ENCODE measurements at regions not wholly inside any gene's neighbourhood (a gene's known extent, or its start where the extent isn't known, plus 50 kb on each side); places are given as distances from the start of the nearest gene placed in this dataset.

- Histone ChIP-seq H3K9me3 (ENCODE audit: control insufficient read depth, low read length) (peaks cover 6% of the 10 kb centered on the region), H2BK120ac (ENCODE audit: low read depth, low read length) (no peak overlapping the region)
- WGBS: 51% methylated on average over 2 of the region's 2 CpGs
Observed at GRCh38 chr10:117899181-117899683, 147.5 kb downstream of the RAB11FIP2 start.

GRCh38 chr10:117900280-117900679 is 146.5 kb downstream of the RAB11FIP2 start:
- Histone ChIP-seq H2AFZ (ENCODE audit: low read depth, low read length) (no peak overlapping the region), H4K91ac (ENCODE audit: low read length) (no peak overlapping the region), H3K79me1 (replicated peaks; ENCODE audit: low read length, poor library complexity, severe bottlenecking) (no peaks in the 10 kb centered on the region), H3K9me3 (ENCODE audit: control insufficient read depth, low read length) (peaks cover 3% of the 10 kb centered on the region), H3K4me3 (ENCODE audit: insufficient read depth in 1 of 2, low read depth in 1 of 2, low read length in 2 of 2) (no peak overlapping the region), H2BK15ac (ENCODE audit: low read depth, poor library complexity, severe bottlenecking) (no peak overlapping the region), H3K9ac (ENCODE audit: low read length) (no peak overlapping the region), H3K4ac (ENCODE audit: low read depth in 1 of 2, low read length in 2 of 2) (no peak overlapping the region), H2BK5ac (ENCODE audit: low read depth, low read length, poor library complexity, severe bottlenecking) (no peak overlapping the region), H3K36me3 (ENCODE audit: control insufficient read depth in 1 of 2, insufficient read depth in 2 of 2, low read depth in 1 of 2, low read length in 2 of 2) (no peaks in the 10 kb centered on the region), H2AK5ac (ENCODE audit: low read length, severe bottlenecking) (no peak overlapping the region), H3K18ac (ENCODE audit: low read depth in 1 of 2, low read length in 2 of 2) (no peak overlapping the region), H3K23ac (ENCODE audit: low read length in 2 of 2) (no peak overlapping the region), H4K8ac (ENCODE audit: low read length) (no peak overlapping the region), H2BK12ac (ENCODE audit: low read length in 2 of 2) (no peak overlapping the region), H3K4me1 (ENCODE audit: control insufficient read depth, insufficient read depth, low read depth, low read length) (no peaks in the 10 kb centered on the region), H3K27me3 (ENCODE audit: control insufficient read depth in 1 of 2, insufficient read depth in 1 of 2, low read length in 2 of 2) (peaks cover 0 to 14% of the 10 kb centered on the region in 2 experiments), H3K14ac (ENCODE audit: low read length in 2 of 2) (no peak overlapping the region), H3K27ac (ENCODE audit: low read length, poor library complexity, severe bottlenecking) (no peak overlapping the region), H3K4me2 (ENCODE audit: low read length, poor library complexity, severe bottlenecking) (no peak overlapping the region), H2BK120ac (ENCODE audit: low read depth, low read length) (no peak overlapping the region)
- no peak for DNase-seq
- WGBS: 75% methylated on average over 3 of the region's 3 CpGs

More at GRCh38 chr10:117899181-117899683, 147.5 kb downstream of the RAB11FIP2 start:
- no peaks in the 10 kb centered on the region for H3K36me3 ChIP-seq (ENCODE audit: control insufficient read depth in 1 of 2, insufficient read depth in 2 of 2, low read depth in 1 of 2, low read length in 2 of 2)
- no peak overlapping the region for H3K4me3 ChIP-seq (ENCODE audit: insufficient read depth in 1 of 2, low read depth in 1 of 2, low read length in 2 of 2)
- no peak overlapping the region for H3K4me2 ChIP-seq (ENCODE audit: low read length, poor library complexity, severe bottlenecking)
- H3K4ac ChIP-seq (ENCODE audit: low read depth in 1 of 2, low read length in 2 of 2): no peak overlapping the region
- H3K14ac ChIP-seq (ENCODE audit: low read length in 2 of 2): no peak overlapping the region
- no peaks in the 10 kb centered on the region for H3K4me1 ChIP-seq (ENCODE audit: control insufficient read depth, insufficient read depth, low read depth, low read length)
- no peak overlapping the region for H4K91ac ChIP-seq (ENCODE audit: low read length)
- no peak overlapping the region for H4K8ac ChIP-seq (ENCODE audit: low read length)
- no peak overlapping the region for H3K27ac ChIP-seq (ENCODE audit: low read length, poor library complexity, severe bottlenecking)
- H3K27me3 ChIP-seq (ENCODE audit: control insufficient read depth in 1 of 2, insufficient read depth in 1 of 2, low read length in 2 of 2): peaks cover 0 to 14% of the 10 kb centered on the region in 2 experiments
- no peak overlapping the region for H2BK12ac ChIP-seq (ENCODE audit: low read length in 2 of 2)
- H2BK15ac ChIP-seq (ENCODE audit: low read depth, poor library complexity, severe bottlenecking): no peak overlapping the region
- H2AK5ac ChIP-seq (ENCODE audit: low read length, severe bottlenecking): no peak overlapping the region
- DNase-seq: no peak
- no peak overlapping the region for H2BK5ac ChIP-seq (ENCODE audit: low read depth, low read length, poor library complexity, severe bottlenecking)
- no peaks in the 10 kb centered on the region for H3K79me1 ChIP-seq (replicated peaks; ENCODE audit: low read length, poor library complexity, severe bottlenecking)
- no peak overlapping the region for H3K23ac ChIP-seq (ENCODE audit: low read length in 2 of 2)
- H3K9ac ChIP-seq (ENCODE audit: low read length): no peak overlapping the region
- no peak overlapping the region for H3K18ac ChIP-seq (ENCODE audit: low read depth in 1 of 2, low read length in 2 of 2)
- no peak overlapping the region for H2AFZ ChIP-seq (ENCODE audit: low read depth, low read length)

DNA sequence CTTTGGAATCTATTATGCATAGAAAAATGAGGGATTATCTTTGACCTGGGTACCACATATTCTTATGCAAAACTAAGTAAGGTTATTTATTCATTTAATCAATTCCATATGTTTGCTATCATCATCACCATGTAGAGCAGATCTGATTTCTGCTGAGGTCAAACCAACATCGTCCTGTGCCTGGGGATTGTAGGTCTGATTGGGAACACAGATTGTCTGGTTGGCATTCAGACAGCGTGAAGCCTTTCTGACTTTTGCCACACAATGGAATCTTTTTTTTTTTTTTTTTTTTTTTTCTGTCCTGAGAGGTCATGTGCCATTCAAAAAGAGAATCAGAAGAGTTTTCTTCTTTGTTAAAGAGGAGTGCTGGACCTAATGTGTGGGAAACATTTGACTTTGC is 142.9 kb downstream of the RAB11FIP2 start:
- Histone ChIP-seq H3K9me3 (ENCODE audit: control insufficient read depth, low read length) (no peaks in the 10 kb centered on the region), H2BK12ac (ENCODE audit: low read length in 2 of 2) (no peak overlapping the region), H4K8ac (ENCODE audit: low read length) (no peak overlapping the region), H3K27me3 (ENCODE audit: control insufficient read depth in 1 of 2, insufficient read depth in 1 of 2, low read length in 2 of 2) (peaks cover 0 to 14% of the 10 kb centered on the region in 2 experiments), H2BK5ac (ENCODE audit: low read depth, low read length, poor library complexity, severe bottlenecking) (no peak overlapping the region), H3K9ac (ENCODE audit: low read length) (no peak overlapping the region), H3K4ac (ENCODE audit: low read depth in 1 of 2, low read length in 2 of 2) (no peak overlapping the region), H3K4me2 (ENCODE audit: low read length, poor library complexity, severe bottlenecking) (no peak overlapping the region), H3K18ac (ENCODE audit: low read depth in 1 of 2, low read length in 2 of 2) (no peak overlapping the region), H2AFZ (ENCODE audit: low read depth, low read length) (no peak overlapping the region), H4K91ac (ENCODE audit: low read length) (no peak overlapping the region), H2BK120ac (ENCODE audit: low read depth, low read length) (no peak overlapping the region), H2BK15ac (ENCODE audit: low read depth, poor library complexity, severe bottlenecking) (no peak overlapping the region), H3K4me3 (ENCODE audit: insufficient read depth in 1 of 2, low read depth in 1 of 2, low read length in 2 of 2) (no peak overlapping the region), H3K23ac (ENCODE audit: low read length in 2 of 2) (no peak overlapping the region), H3K4me1 (ENCODE audit: control insufficient read depth, insufficient read depth, low read depth, low read length) (no peaks in the 10 kb centered on the region), H2AK5ac (ENCODE audit: low read length, severe bottlenecking) (no peak overlapping the region), H3K27ac (ENCODE audit: low read length, poor library complexity, severe bottlenecking) (no peak overlapping the region), H3K36me3 (ENCODE audit: control insufficient read depth in 1 of 2, insufficient read depth in 2 of 2, low read depth in 1 of 2, low read length in 2 of 2) (no peaks in the 10 kb centered on the region), H3K79me1 (replicated peaks; ENCODE audit: low read length, poor library complexity, severe bottlenecking) (no peaks in the 10 kb centered on the region), H3K14ac (ENCODE audit: low read length in 2 of 2) (no peak overlapping the region)
- no peak for DNase-seq
- 76% methylated on average over 2 of the region's 2 CpGs for WGBS

DNA sequence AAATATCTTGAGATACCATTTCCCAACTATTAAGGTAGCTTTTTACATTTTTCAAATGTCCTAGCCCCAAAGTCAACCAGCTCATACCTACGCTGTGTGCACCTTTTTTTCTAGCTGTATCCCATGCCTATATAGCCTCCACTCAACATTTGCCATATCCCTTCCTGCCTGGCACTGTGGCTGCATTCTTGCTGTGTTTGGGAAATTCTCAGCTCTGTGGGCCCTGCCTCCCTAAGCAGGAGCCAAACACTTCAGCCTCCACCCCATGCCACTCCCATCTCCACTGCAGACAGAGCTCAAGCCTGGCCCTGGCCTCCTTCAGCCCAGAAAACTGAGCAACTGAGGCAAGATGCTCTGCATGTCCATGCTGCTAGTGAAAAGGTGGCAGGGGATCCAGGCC is 141.3 kb downstream of the RAB11FIP2 start:
- H4K91ac ChIP-seq (ENCODE audit: low read length): no peak overlapping the region
- H2AFZ ChIP-seq (ENCODE audit: low read depth, low read length): no peak overlapping the region
- H2AK5ac ChIP-seq (ENCODE audit: low read length, severe bottlenecking): no peak overlapping the region
- H4K8ac ChIP-seq (ENCODE audit: low read length): no peak overlapping the region
- no peak overlapping the region for H2BK12ac ChIP-seq (ENCODE audit: low read length in 2 of 2)
- H3K9ac ChIP-seq (ENCODE audit: low read length): no peak overlapping the region
- H2BK15ac ChIP-seq (ENCODE audit: low read depth, poor library complexity, severe bottlenecking): no peak overlapping the region
- H3K79me1 ChIP-seq (replicated peaks; ENCODE audit: low read length, poor library complexity, severe bottlenecking): no peaks in the 10 kb centered on the region
- H2BK5ac ChIP-seq (ENCODE audit: low read depth, low read length, poor library complexity, severe bottlenecking): no peak overlapping the region
- no peak overlapping the region for H2BK120ac ChIP-seq (ENCODE audit: low read depth, low read length)
- H3K14ac ChIP-seq (ENCODE audit: low read length in 2 of 2): no peak overlapping the region
- no peaks in the 10 kb centered on the region for H3K36me3 ChIP-seq (ENCODE audit: control insufficient read depth in 1 of 2, insufficient read depth in 2 of 2, low read depth in 1 of 2, low read length in 2 of 2)
- no peak overlapping the region for H3K4ac ChIP-seq (ENCODE audit: low read depth in 1 of 2, low read length in 2 of 2)
- H3K23ac ChIP-seq (ENCODE audit: low read length in 2 of 2): no peak overlapping the region
- no peak overlapping the region for H3K4me3 ChIP-seq (ENCODE audit: insufficient read depth in 1 of 2, low read depth in 1 of 2, low read length in 2 of 2)
- H3K18ac ChIP-seq (ENCODE audit: low read depth in 1 of 2, low read length in 2 of 2): no peak overlapping the region
- H3K27ac ChIP-seq (ENCODE audit: low read length, poor library complexity, severe bottlenecking): no peak overlapping the region
- no peaks in the 10 kb centered on the region for H3K4me1 ChIP-seq (ENCODE audit: control insufficient read depth, insufficient read depth, low read depth, low read length)
- H3K9me3 ChIP-seq (ENCODE audit: control insufficient read depth, low read length): no peaks in the 10 kb centered on the region
- WGBS: 75% methylated on average over 1 of the region's 1 CpG
- DNase-seq: no peak
- peaks cover 0 to 10% of the 10 kb centered on the region in 2 experiments for H3K27me3 ChIP-seq (ENCODE audit: control insufficient read depth in 1 of 2, insufficient read depth in 1 of 2, low read length in 2 of 2)
- no peak overlapping the region for H3K4me2 ChIP-seq (ENCODE audit: low read length, poor library complexity, severe bottlenecking)
